DND-41 (cell line): ENCODE measurements at regions not wholly inside any gene's neighbourhood (a gene's known extent, or its start where the extent isn't known, plus 50 kb on each side); places are given as distances from the start of the nearest gene placed in this dataset.

Source experiments
- ATAC-seq: fragments of 200-7000 bp; cut with Tn5 transposase; 3 replicates; pipeline ENCODE4 v1.9.1; 2021; ENCODE audit warnings: low read depth; ENCODE audit not compliant: insufficient read depth
- DNase-seq: peaks from one replicate; pipeline ENCODE4 v3.0.0-alpha.2; 2020
- H2AFZ ChIP-seq: 2 replicates; pipeline ENCODE4 v1.6.0; 2012; ENCODE audit warnings: low read depth, low read length
- H3K27ac ChIP-seq: 2 replicates; pipeline ENCODE4 v1.5.1; 2012; ENCODE audit warnings: low read length, inconsistent platforms
- H3K27me3 ChIP-seq: fragments of 200-600 bp; sonication (generic); 2 replicates; pipeline ENCODE4 v1.6.0; 2012; ENCODE audit warnings: low read length, mild to moderate bottlenecking, inconsistent platforms; ENCODE audit not compliant: insufficient read depth, poor library complexity
- H3K36me3 ChIP-seq: 2 replicates; pipeline ENCODE4 v1.5.1; 2012; ENCODE audit warnings: low read length, inconsistent platforms; ENCODE audit not compliant: insufficient read depth
- H3K4me1 ChIP-seq: 2 replicates; pipeline ENCODE4 v1.5.1; 2012; ENCODE audit warnings: mild to moderate bottlenecking, low read length; ENCODE audit not compliant: insufficient read depth
- H3K4me2 ChIP-seq: 2 replicates; pipeline ENCODE4 v1.6.0; 2012; ENCODE audit warnings: mild to moderate bottlenecking, moderate library complexity, low read length, inconsistent platforms; ENCODE audit not compliant: insufficient read depth
- H3K4me3 ChIP-seq, 2 experiments: fragments of 200-600 bp in 1 of 2; shearing (Covaris generic) in 1 of 2; 2 replicates each; pipeline ENCODE4 v1.5.1; 2012 to 2016; ENCODE audit warnings: inconsistent platforms in 2 of 2, low read length in 2 of 2, mild to moderate bottlenecking in 2 of 2, low read depth in 1 of 2, moderate library complexity in 1 of 2
- H3K79me2 ChIP-seq: 2 replicates; pipeline ENCODE4 v1.6.0; 2012; ENCODE audit warnings: low read length, inconsistent platforms; ENCODE audit not compliant: insufficient read depth
- H3K9ac ChIP-seq: 2 replicates; pipeline ENCODE4 v1.6.0; 2012; ENCODE audit warnings: low read depth, mild to moderate bottlenecking, inconsistent platforms, low read length, moderate library complexity
- H3K9me3 ChIP-seq: 2 replicates; pipeline ENCODE4 v1.5.1; 2012; ENCODE audit warnings: low read length, moderate library complexity, mild to moderate bottlenecking, inconsistent platforms; ENCODE audit not compliant: insufficient read depth, severe bottlenecking
- H4K20me1 ChIP-seq: 2 replicates; pipeline ENCODE4 v1.6.0; 2012; ENCODE audit warnings: low read length; ENCODE audit not compliant: insufficient read depth
- CTCF ChIP-seq: IDR thresholded peaks from 2 replicates; pipeline ENCODE4 v1.5.1; 2012; ENCODE audit warnings: borderline replicate concordance, low read length, moderate library complexity, mild to moderate bottlenecking; ENCODE audit not compliant: poor library complexity, severe bottlenecking; ENCODE audit errors: extremely low read depth
- EZH2 ChIP-seq: IDR thresholded peaks from 3 replicates; pipeline ENCODE4 v1.6.1; 2012; ENCODE audit warnings: borderline replicate concordance, low read depth, mild to moderate bottlenecking, moderate library complexity, low read length, inconsistent platforms; ENCODE audit not compliant: severe bottlenecking

GRCh38 chr13:107835339-107836018 is 379.9 kb downstream of the LIG4 start:
- H3K4me2 ChIP-seq = no peak overlapping the region
- no peak overlapping the region for H3K4me3 ChIP-seq
- H4K20me1 ChIP-seq = no peaks in the 10 kb centered on the region
- no peak overlapping the region for H3K9ac ChIP-seq
- ATAC-seq (no peak), DNase-seq (no peak)
- no peaks in the 10 kb centered on the region for H3K9me3 ChIP-seq
- H3K27me3 ChIP-seq = no peaks in the 10 kb centered on the region
- H3K4me1 ChIP-seq = no peaks in the 10 kb centered on the region
- H3K27ac ChIP-seq = no peak overlapping the region
- no peaks in the 10 kb centered on the region for H3K36me3 ChIP-seq
- no peak for TF ChIP-seq CTCF
- TF ChIP-seq EZH2 = no peak
- H2AFZ ChIP-seq = no peak overlapping the region
- no peaks in the 10 kb centered on the region for H3K79me2 ChIP-seq

- no peaks in the 10 kb centered on the region for H3K79me2 ChIP-seq
- H3K4me2 ChIP-seq = no peak overlapping the region
- H3K36me3 ChIP-seq = no peaks in the 10 kb centered on the region
- TF ChIP-seq EZH2 (no peak), CTCF (no peak)
- no peak overlapping the region for H3K27ac ChIP-seq
- no peak for DNase-seq
- ATAC-seq = no peak
- H3K4me1 ChIP-seq = no peaks in the 10 kb centered on the region
- no peaks in the 10 kb centered on the region for H3K9me3 ChIP-seq
- no peaks in the 10 kb centered on the region for H4K20me1 ChIP-seq
- H3K27me3 ChIP-seq = no peaks in the 10 kb centered on the region
- no peak overlapping the region for H2AFZ ChIP-seq
- H3K4me3 ChIP-seq = no peak overlapping the region
- H3K9ac ChIP-seq = no peak overlapping the region
These were observed 380.6 kb downstream of the LIG4 start for GRCh38 chr13:107834717-107835116.

- H3K9ac ChIP-seq = no peak overlapping the region
These were observed 381.1 kb downstream of the LIG4 start for GRCh38 chr13:107834281-107834680.

More at GRCh38 chr13:107834281-107834680, 381.1 kb downstream of the LIG4 start:
- Histone ChIP-seq H3K4me3 (no peak overlapping the region), H3K4me1 (no peaks in the 10 kb centered on the region), H2AFZ (no peak overlapping the region), H3K27me3 (no peaks in the 10 kb centered on the region), H4K20me1 (no peaks in the 10 kb centered on the region), H3K36me3 (no peaks in the 10 kb centered on the region), H3K79me2 (no peaks in the 10 kb centered on the region), H3K9me3 (no peaks in the 10 kb centered on the region), H3K4me2 (no peak overlapping the region), H3K27ac (no peak overlapping the region)
- TF ChIP-seq EZH2 = no peak
- no peak for TF ChIP-seq CTCF
- DNase-seq = no peak
- ATAC-seq = no peak
